Gastroesophageal sphincter (tissue), 3 donors: ENCODE measurements at regions not wholly inside any gene's neighbourhood (a gene's known extent, or its start where the extent isn't known, plus 50 kb on each side); places are given as distances from the start of the nearest gene placed in this dataset.

Experiments
- EP300 ChIP-seq: sonication (generic); formaldehyde crosslinking; IDR thresholded peaks from one replicate; pipeline ENCODE4 v1.6.1; 2017; ENCODE audit warnings: antibody characterized with exemption, mild to moderate bottlenecking
- POLR2A ChIP-seq, 2 donors: fragments of 450-650 bp; IDR thresholded peaks; one replicate each; pipeline ENCODE4 v1.6.1; 2017; ENCODE audit warnings: antibody characterized with exemption in 2 of 2, mild to moderate bottlenecking in 2 of 2, moderate library complexity in 1 of 2
- POLR2AphosphoS5 ChIP-seq: sonication (generic); formaldehyde crosslinking; IDR thresholded peaks from one replicate; pipeline ENCODE4 v1.6.1; 2017; ENCODE audit warnings: antibody characterized with exemption
- TF ChIP-seq, protein P1 (sequence below), 4 experiments: fragments of 200-600 bp in 2 of 4; fragments of 450-650 bp in 2 of 4; sonication (generic) in 1 of 4; IDR thresholded peaks; one replicate each; pipeline ENCODE4 v1.5.1; 2017 to 2019; ENCODE audit warnings: antibody characterized with exemption in 4 of 4, mild to moderate bottlenecking in 2 of 4, moderate library complexity in 2 of 4

- TF ChIP-seq, protein P1, sequence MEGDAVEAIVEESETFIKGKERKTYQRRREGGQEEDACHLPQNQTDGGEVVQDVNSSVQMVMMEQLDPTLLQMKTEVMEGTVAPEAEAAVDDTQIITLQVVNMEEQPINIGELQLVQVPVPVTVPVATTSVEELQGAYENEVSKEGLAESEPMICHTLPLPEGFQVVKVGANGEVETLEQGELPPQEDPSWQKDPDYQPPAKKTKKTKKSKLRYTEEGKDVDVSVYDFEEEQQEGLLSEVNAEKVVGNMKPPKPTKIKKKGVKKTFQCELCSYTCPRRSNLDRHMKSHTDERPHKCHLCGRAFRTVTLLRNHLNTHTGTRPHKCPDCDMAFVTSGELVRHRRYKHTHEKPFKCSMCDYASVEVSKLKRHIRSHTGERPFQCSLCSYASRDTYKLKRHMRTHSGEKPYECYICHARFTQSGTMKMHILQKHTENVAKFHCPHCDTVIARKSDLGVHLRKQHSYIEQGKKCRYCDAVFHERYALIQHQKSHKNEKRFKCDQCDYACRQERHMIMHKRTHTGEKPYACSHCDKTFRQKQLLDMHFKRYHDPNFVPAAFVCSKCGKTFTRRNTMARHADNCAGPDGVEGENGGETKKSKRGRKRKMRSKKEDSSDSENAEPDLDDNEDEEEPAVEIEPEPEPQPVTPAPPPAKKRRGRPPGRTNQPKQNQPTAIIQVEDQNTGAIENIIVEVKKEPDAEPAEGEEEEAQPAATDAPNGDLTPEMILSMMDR (IDR thresholded peaks at IDR 0.05), result no peak
- TF ChIP-seq EP300 (no peak), POLR2A (IDR thresholded peaks at IDR 0.05) (no peak), POLR2AphosphoS5 (no peak)
These were observed 954.8 kb upstream of the SEL1L start for GRCh38 chr14:82488473-82488872.
